Endothelial cell of umbilical vein (primary cell): ENCODE measurements at regions not wholly inside any gene's neighbourhood (a gene's known extent, or its start where the extent isn't known, plus 50 kb on each side); places are given as distances from the start of the nearest gene placed in this dataset.

Source experiments
- CTCF ChIP-seq, 2 donors: IDR thresholded peaks; 1 replicate in 1 of 2; 2 replicates in 1 of 2; pipeline ENCODE4 v1.5.1; 2011; ENCODE audit warnings: low read length in 2 of 2, mild to moderate bottlenecking in 2 of 2, moderate library complexity in 2 of 2, control low read depth in 1 of 2, inconsistent platforms in 1 of 2, low read depth in 1 of 2; ENCODE audit not compliant: insufficient read depth in 1 of 2; ENCODE audit errors: extremely low read depth in 1 of 2
- MYC ChIP-seq: IDR thresholded peaks from one replicate; pipeline ENCODE4 v1.6.1; 2011; ENCODE audit warnings: mild to moderate bottlenecking, low read depth, low read length

- TF ChIP-seq CTCF (IDR thresholded peaks at IDR 0.05; ENCODE audit: extremely low read depth in 1 of 2, insufficient read depth in 1 of 2, low read depth in 1 of 2, low read length in 2 of 2) (no peak), MYC (no peak)
Observed at GRCh38 chr3:178967177-178967532, 104.5 kb downstream of the ZMAT3 start.
